ENCODE measurements at regions not wholly inside any gene's neighbourhood (a gene's known extent, or its start where the extent isn't known, plus 50 kb on each side); places are given as distances from the start of the nearest gene placed in this dataset.
"Not testable (repeated sequence)": the region's sequence is repeated elsewhere in the genome, so short reads cannot be mapped to it uniquely, and the experiment has no call there.

GRCh38 chr1:147046863-147047394 lies 108.8 kb downstream of the NBPF12 start:
- TF ChIP-seq CTCF (IDR thresholded peaks at IDR 0.05 in 4 of 5, conservative IDR thresholded peaks at IDR 0.05 in 1 of 5); POLR2A (IDR thresholded peaks at IDR 0.05): not testable (repeated sequence)
